SK-N-MC (cell line): ENCODE measurements at regions not wholly inside any gene's neighbourhood (a gene's known extent, or its start where the extent isn't known, plus 50 kb on each side); places are given as distances from the start of the nearest gene placed in this dataset.

Experiments
- DNase-seq: peaks from one replicate; pipeline ENCODE4 v3.0.0-alpha.2; 2011; ENCODE audit warnings: low read depth, low spot score
- H3K27ac ChIP-seq: fragments of 200-600 bp; sonication (generic); 2 replicates; pipeline ENCODE4 v1.5.1; 2016; ENCODE audit warnings: mixed run types
- H3K36me3 ChIP-seq: fragments of 200-600 bp; sonication (generic); 2 replicates; pipeline ENCODE4 v1.6.1; 2017; ENCODE audit warnings: antibody characterized with exemption, low read length, mixed read lengths; ENCODE audit not compliant: insufficient read depth
- H3K4me3 ChIP-seq: fragments of 200-600 bp; sonication (generic); 2 replicates; pipeline ENCODE4 v1.5.1; 2016
- H3K9ac ChIP-seq: fragments of 200-600 bp; sonication (generic); 2 replicates; pipeline ENCODE4 v1.8.0; 2017; ENCODE audit warnings: mixed run types, mixed read lengths; ENCODE audit not compliant: insufficient read length
- H3K9me3 ChIP-seq: fragments of 200-600 bp; sonication (generic); 2 replicates; pipeline ENCODE4 v1.6.1; 2017; ENCODE audit warnings: low read depth, mild to moderate bottlenecking, antibody characterized with exemption, low read length, moderate library complexity, mixed read lengths
- EZH2 ChIP-seq: fragments of 200-600 bp; sonication (generic); IDR thresholded peaks from one replicate; pipeline ENCODE4 v1.6.1; 2017; ENCODE audit warnings: antibody characterized with exemption
- FOXP2 ChIP-seq: optimal IDR thresholded peaks from 2 replicates; pipeline ENCODE3; 2011; ENCODE audit warnings: mild to moderate bottlenecking, moderate library complexity; ENCODE audit not compliant: insufficient read depth; ENCODE audit errors: extremely low read length, control extremely low read depth
- POLR2AphosphoS5 ChIP-seq: IDR thresholded peaks from 2 replicates; pipeline ENCODE4 v1.6.1; 2012; ENCODE audit warnings: mild to moderate bottlenecking, low read depth, low read length, borderline replicate concordance

- DNase-seq: no peak
- TF ChIP-seq EZH2 (no peak), FOXP2 (no peak), POLR2AphosphoS5 (no peak)
- H3K9ac ChIP-seq: no peak overlapping the region
- no peaks in the 10 kb centered on the region for H3K9me3 ChIP-seq
- H3K4me3 ChIP-seq: no peak overlapping the region
- H3K36me3 ChIP-seq: no peaks in the 10 kb centered on the region
- no peak overlapping the region for H3K27ac ChIP-seq
Observed at GRCh38 chr9:121550041-121550440, 50.4 kb upstream of the GGTA1 start.

GRCh38 chr9:121550569-121551512 is 51.2 kb upstream of the GGTA1 start:
- Histone ChIP-seq H3K9ac (no peak overlapping the region), H3K27ac (no peak overlapping the region), H3K36me3 (no peaks in the 10 kb centered on the region), H3K4me3 (peak overlapping the region; percentile 58), H3K9me3 (no peaks in the 10 kb centered on the region)
- no peak for DNase-seq
- TF ChIP-seq POLR2AphosphoS5 (no peak), FOXP2 (no peak), EZH2 (no peak)

GRCh38 chr9:121551985-121552753 is 52.5 kb upstream of the GGTA1 start:
- H3K27ac ChIP-seq: no peak overlapping the region
- TF ChIP-seq FOXP2: no peak
- no peak for TF ChIP-seq POLR2AphosphoS5
- TF ChIP-seq EZH2: no peak
- H3K9me3 ChIP-seq: no peaks in the 10 kb centered on the region
- no peaks in the 10 kb centered on the region for H3K36me3 ChIP-seq
- no peak overlapping the region for H3K4me3 ChIP-seq
- no peak overlapping the region for H3K9ac ChIP-seq
- DNase-seq: no peak

GRCh38 chr9:121556082-121556481 is 56.4 kb upstream of the GGTA1 start:
- H3K9me3 ChIP-seq: no peaks in the 10 kb centered on the region
- no peak overlapping the region for H3K4me3 ChIP-seq
- TF ChIP-seq FOXP2: no peak
- no peak for TF ChIP-seq EZH2
- TF ChIP-seq POLR2AphosphoS5: no peak
- DNase-seq: no peak
- no peak overlapping the region for H3K9ac ChIP-seq
- no peaks in the 10 kb centered on the region for H3K36me3 ChIP-seq
- no peak overlapping the region for H3K27ac ChIP-seq

GRCh38 chr9:121556580-121556979 is 56.9 kb upstream of the GGTA1 start:
- Histone ChIP-seq H3K9me3 (no peaks in the 10 kb centered on the region), H3K9ac (no peak overlapping the region), H3K27ac (no peak overlapping the region), H3K4me3 (no peak overlapping the region), H3K36me3 (no peaks in the 10 kb centered on the region)
- no peak for TF ChIP-seq FOXP2
- TF ChIP-seq POLR2AphosphoS5: no peak
- no peak for TF ChIP-seq EZH2
- DNase-seq: no peak

GRCh38 chr9:121557581-121558447 is 58.2 kb upstream of the GGTA1 start:
- H3K9ac ChIP-seq: no peak overlapping the region
- no peak for TF ChIP-seq FOXP2
- TF ChIP-seq EZH2: no peak
- TF ChIP-seq POLR2AphosphoS5: no peak

GRCh38 chr9:121558473-121558872 is 58.8 kb upstream of the GGTA1 start:
- H3K9me3 ChIP-seq: no peaks in the 10 kb centered on the region
- no peak overlapping the region for H3K27ac ChIP-seq
- no peak for TF ChIP-seq EZH2
- TF ChIP-seq POLR2AphosphoS5: no peak
- no peak for TF ChIP-seq FOXP2
- H3K36me3 ChIP-seq: no peaks in the 10 kb centered on the region
- H3K9ac ChIP-seq: no peak overlapping the region
- H3K4me3 ChIP-seq: no peak overlapping the region
- DNase-seq: no peak

More at GRCh38 chr9:121557581-121558447, 58.2 kb upstream of the GGTA1 start:
- H3K36me3 ChIP-seq: no peaks in the 10 kb centered on the region
- H3K9me3 ChIP-seq: no peaks in the 10 kb centered on the region
- no peak overlapping the region for H3K27ac ChIP-seq
- H3K4me3 ChIP-seq: 0 out of 2 replicates have a peak overlapping the region, but pooled peaks have one; percentile 3
- no peak for DNase-seq
